Left renal cortex interstitium (tissue), 4 donors: ENCODE measurements at regions not wholly inside any gene's neighbourhood (a gene's known extent, or its start where the extent isn't known, plus 50 kb on each side); places are given as distances from the start of the nearest gene placed in this dataset.

Experiments
- DNase-seq, 4 donors: peaks; one replicate each; pipeline ENCODE4 v3.0.0-alpha.2; 2013; ENCODE audit warnings: low read depth in 4 of 4, low spot score in 2 of 4, missing footprints in 1 of 4

DNA sequence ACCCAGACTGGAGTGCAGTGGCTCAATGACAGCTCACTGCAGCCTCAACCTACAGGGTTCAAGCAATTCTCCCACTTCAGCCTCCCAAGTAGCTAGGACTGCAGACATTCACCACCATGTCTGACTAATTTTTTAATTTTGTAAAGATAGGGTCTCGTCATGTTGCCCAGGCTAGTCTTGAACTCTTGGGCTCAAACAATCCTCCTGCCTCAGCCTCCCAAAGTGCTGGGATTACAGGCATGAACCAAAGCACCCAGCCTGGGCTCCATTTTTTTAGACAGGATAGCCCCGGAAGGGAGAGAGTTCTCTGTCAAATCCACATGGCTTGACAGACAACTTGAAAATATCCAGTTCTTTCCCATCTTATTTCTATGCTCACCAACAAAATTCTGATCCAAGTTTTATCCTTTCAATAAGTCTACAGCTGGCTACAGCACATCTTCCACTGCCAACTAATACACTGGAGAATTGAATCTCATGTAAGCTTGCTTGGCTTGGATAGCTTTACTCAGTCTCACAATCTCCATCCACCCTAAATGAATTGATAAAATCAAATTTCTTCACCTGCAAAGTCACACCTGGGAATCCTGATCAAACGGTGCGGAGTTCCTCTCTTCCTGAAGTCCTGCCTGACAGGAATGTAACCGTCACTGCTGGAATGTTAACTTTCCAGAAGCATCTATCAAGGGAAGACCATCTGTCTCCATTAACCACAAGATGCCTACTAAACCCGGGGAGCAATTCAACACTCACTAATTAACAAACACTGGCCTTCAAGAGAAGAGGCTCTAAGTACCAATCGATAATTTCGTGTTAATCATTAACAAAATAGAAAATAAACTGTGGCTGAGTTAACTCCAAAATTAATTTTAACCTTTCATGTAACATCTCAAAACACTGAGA, 239.7 kb upstream of the MKLN1 start:
- DNase-seq: no peak

DNA sequence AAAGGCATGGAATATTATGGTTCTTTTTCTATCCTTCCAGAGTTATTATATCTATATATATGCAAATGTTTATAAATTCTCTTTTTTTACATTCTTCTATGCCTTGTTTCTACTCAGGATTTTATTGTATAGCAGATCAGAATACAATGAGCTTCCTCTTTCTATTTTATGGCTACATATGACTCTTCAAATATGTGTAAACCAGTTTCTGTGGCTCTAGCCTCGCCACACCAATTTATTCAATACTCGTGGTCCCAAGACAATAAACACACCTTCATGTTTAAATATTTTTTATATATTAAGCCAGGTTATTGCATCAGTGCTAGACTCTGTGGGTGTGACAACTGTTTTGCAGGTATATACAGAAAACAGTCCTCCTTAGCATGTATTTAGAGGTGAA, 237.5 kb upstream of the MKLN1 start:
- no peak for DNase-seq

DNA sequence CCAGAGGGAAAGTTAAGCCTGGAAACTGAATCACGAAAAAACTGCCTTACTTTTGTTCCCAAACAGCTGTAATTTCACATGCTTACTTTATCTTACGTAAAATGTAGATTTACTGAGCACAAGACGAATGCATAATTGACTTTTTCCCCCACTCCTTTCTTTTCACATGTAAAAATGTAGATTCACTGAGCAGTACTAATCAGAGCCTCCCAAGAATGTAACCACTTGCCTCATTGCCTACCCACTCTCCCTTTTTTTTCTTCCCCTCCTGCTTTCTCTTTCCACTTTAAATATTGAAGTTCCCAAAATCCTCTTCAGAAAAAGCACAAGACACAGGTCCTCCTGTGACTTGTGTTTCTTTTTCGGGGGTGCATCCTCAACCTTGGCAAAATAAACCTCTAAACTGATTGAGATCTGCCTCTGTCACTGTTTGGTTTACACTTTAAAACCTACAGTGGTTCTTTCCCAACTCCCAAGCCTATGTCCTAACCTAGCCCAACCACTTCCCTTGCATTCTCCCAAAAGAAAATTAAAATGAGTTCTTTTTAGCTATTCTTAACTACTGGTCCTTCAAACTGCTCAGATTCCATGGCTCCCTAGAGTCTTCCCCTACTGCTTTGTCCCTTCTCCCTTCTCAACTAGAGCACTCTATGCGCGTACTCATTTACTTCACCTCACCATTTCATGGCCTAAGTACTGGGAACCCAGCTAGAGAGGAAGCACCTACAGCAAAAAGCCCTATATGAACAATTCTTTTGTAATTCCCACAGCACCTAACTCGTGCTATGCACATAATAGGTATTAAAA, 236.6 kb upstream of the MKLN1 start:
- no peak for DNase-seq

DNA sequence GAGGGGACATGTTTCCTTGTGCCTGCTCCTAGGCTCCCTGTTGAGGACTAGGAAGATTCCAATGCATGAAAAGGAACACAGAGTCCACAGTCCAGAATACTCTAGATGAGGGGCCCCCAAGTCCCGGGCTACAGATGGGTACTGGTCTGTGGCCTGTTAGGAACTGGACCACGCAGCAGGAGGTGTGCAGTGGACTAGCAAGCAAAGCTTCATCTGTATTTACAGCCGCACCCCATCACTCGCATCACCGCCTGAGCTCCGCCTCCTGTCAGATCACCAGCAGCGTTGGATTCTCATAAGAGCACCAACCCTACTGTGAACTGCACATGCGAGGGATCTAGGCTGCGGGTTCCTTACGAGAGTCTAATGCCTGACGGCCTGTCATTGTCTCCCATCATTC, 233.0 kb upstream of the MKLN1 start:
- no peak for DNase-seq

DNA sequence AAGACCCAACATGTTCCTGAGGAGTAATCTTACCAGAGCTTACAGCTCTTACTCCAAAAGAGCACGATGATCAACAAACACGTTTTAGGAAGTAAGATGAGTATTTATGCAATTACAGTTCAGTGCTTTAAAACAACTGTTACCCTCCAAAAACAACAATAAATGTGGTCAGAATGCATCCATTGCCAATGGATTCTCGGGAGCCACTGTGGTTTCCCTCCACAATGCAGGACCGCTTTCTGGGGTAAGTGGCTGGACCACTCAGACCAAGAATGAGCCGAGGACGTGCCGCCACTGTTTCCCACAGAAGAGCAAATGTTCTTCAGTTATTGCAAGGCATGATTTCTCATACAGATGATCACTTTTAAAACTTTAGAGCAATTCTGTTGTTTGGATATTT, 232.3 kb upstream of the MKLN1 start:
- DNase-seq: no peak

DNA sequence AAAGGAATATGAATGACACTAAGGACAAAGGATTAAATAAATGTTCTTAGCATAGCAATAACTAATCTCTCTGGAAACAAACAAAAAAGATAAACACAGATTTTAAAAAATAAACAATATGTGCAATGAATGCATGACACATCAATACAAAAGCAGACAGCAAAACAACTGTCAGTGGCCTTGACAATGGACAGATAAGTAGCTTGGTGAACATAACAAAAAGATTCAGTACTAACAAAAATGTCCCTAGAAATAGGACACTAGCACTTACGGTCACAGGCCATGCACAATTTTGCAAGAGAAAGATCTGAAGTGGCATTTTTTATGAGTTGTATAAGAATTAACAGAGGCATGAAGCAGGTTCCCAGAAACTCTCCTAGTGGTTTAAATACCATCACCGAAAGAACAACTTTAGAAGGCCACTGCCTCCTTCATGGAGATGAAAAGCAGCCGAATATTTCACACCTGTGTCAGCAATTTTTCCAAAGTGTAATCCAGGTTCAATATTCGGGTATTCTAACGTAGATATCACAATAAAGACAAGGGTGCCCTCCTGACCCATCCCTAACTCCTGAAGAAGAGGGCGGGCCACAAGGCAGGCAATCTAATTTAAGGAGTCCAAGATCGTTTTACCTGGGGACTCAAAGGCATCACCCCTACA, 231.3 kb upstream of the MKLN1 start:
- DNase-seq: no peak

DNA sequence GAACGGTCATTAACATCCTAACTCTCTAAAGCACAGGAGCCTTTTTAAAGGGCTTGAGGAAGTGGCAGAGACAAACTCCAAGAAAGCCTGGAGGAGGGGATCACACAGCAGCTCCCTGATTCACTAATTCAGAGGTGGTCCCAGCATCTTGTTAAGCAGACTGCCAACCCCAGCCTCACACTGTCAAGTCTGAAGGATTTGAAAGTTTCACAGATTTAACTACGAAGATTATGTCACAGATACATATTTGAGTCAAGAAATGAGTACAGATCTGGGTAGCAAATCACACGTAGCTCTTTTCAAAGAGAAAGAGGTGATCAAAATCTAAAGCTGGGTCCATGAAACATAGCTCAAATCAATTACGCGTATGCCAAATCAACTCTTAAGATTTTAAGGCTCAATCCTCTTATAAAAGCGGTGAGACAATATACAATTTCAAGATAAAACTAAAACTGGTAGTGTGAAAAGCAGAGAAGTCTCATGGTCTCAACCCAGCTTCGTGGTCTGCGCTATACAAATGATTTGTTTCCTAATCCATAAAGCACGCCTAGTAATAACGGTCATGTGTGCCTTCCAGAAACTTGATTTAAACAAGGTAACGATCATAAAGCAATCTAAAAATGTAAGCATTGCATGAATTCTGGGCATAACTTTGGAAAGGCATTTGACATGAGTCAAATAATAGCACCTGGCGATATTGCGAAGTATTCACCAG, 229.9 kb upstream of the MKLN1 start:
- no peak for DNase-seq

DNA sequence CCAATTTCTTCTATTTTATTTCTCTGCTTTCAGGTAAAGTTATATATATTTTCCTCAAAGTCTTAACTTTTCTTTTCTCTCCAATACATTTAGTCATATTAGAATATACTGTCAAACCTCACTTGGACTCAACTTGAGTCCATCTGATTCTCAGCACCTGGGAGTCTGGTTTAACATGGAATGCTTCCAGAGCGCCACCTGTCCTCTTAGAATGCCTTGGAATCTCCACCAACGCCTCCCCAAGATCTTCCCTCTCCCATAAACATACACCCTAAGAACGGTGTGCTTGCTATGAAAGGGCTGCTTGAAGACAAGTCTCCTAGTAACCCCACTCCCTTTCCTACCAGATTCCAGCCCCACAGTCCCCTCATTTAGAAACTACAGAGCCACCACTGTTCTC, 229.1 kb upstream of the MKLN1 start:
- no peak for DNase-seq

DNA sequence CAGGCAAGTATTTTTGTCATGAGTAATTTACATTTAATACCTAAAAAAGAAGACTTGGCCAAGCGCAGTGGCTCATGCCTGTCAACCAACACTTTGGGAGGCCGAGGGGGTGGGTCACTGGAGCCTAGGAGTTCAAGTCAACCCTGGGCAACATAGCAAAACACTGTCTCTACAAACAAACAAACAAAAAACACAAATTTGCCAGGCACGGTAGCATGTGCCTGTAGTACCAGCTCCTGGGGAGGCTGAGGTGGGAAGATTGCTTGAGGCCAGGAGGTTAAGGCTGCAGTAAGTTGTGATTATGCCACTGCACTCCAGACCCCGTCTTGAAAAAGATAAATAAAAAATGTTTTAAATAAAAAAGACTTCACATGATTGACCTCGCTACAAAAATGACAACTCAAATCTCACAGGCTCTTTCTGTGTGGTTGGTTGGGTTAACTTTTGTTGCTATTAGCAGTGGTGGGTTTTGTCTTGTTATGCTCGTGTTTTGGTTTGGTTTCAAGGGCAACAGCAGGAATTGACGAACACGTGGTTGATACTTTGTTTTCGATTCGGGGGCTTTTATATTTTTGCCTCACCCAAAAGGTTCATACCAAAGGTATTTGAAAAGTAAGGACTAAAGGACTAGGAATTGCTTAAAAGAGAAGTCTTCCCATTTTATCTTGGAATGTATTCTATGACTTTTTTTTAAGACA, 227.2 kb upstream of the MKLN1 start:
- no peak for DNase-seq

DNA sequence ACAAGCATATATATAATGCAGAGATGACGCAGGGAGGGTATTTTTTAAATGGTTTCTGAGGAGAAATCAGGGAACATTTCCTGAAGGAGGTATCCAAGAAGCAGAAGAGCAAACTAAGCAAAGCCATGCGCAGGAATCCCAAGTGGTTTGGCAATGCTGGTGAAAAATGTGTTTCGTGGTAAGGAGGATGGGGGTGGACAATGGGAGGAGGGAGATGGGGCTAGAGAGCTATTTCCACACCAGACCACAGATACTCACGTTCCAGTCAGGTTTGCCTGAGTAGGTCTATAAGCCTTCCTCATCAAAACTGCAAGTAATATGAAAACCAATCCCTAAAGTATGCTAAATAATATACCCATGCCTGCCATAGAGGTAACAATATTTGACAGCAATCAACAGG, 223.7 kb upstream of the MKLN1 start:
- DNase-seq: no peak

DNA sequence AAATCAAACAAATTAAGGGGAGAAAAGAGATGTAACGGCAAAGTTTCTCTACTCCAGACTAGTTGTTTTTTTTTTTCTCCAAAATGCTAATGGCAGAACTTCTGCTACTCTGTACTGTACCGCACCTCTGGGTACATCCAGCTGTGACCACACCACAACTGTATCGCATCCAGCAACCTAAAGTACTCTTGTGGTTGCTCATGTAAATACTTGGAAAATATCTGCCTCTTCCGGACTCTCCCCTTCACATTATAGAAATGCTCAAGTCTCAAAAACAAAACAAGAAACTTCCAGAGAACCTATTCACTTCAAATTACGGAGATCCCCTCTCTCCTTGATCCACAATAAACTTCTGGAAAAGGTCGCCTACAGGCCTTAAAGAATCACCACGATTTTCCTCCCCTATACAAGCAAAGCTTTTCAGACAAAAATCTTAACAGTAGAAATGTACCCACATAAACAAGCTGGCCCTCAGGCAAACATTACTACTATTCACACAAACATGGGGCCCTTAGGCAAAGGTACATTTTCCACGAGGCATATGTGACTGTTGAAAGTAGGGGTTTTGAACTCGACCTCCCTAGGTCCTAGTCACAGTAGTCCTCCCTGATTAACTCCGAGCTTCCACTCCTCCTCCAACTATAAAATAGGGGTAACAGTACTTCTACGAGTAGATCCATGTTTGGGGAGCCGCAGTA, 222.9 kb upstream of the MKLN1 start:
- no peak for DNase-seq

DNA sequence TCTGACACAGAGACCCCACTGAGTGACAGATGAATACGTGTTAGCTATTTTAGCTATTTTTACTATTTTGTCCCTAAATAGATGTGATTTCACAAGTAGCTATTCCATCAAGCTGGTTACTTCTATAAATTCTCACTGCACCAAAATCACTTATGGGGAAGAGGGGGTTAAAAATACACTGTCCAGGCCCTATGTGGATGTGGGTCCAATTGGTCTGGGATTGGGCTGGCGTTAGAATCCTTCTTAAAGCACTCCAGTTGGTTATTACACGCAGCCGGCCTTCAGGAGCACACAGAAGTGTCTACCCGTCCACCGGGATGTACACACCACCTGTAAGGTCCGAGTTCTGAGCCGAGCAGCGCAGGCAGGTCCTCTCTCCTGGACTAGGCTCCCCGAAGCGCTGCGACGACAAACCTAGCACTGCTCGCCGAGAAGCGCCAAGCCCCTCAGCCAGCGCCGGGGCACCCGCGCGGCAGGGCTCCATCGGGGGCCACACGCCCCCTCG, 222.3 kb upstream of the MKLN1 start:
- DNase-seq: no peak

DNA sequence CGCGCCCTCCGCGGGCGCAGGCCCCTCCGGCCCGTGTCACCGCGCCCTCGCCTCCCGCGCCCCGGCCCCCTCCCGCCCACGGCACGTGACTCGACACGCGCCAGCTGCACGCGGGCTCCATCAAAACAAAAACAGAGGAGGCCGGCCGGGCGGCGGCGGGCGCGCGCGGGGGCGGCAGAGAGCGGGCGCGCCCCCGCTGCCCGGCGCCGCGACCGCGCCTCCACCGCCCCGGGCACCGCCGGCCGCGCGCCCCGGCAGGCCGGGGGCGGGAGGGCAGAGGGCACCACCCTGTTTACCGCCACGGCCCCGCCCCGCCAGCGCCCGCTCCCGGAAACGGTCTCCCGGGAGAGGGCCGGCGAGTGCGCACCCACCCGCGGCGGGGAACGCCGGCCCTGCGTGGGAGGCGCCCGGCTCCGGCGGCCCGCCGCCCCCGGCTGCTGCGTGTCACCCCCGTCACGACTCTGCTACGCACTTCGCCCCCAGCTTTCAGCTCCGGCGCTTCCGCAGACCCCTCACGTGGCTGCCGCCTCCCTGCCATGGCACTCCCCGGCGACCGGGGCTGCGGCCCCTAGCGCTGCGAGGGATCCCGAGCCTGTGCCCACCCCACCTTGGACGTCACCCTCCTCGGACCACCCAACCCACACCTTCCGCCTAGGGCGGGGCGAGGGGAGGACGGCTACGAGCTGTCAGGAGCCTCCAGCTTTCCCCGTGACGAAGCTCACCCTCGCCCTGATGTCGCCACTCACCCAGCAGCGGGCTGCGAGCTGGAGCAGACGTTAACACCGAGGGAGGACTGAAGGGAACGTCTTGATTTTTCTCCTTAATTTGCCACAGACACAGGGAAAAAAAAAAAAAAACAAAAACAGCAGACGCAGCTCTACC, 221.6 kb upstream of the MKLN1 start:
- DNase-seq: no peak

DNA sequence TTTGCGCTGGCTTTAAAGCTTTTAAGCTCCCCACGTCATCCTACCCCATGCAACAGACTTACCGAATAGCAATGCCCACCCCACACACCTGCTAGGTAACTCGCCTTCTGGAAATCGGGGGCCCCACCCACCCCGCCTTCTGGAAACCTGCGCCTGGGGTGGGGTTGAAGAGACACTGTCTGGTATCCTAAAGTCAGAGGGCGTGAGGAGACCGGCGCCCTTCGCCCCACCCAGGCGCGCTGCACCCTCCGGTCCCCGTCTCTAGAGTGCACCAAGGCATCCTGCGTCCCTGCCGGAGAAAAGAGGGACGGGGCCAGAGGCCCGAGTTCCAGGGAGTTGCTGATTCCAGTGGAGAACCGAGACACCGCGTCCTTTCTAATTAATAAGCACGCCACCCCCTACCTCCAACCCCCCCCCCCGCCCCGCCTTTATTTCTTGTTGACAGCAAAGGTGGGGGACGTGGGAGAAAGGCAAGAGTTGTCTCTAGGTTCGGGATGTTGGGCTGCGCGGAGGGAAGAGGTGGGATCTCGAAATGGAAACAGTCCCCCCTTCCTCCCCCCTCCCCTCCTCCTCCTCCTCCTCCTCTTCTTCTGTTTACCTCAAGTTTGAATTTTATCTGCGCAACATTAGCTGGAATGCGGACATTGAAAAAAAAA, 220.9 kb upstream of the MKLN1 start:
- no peak for DNase-seq

DNA sequence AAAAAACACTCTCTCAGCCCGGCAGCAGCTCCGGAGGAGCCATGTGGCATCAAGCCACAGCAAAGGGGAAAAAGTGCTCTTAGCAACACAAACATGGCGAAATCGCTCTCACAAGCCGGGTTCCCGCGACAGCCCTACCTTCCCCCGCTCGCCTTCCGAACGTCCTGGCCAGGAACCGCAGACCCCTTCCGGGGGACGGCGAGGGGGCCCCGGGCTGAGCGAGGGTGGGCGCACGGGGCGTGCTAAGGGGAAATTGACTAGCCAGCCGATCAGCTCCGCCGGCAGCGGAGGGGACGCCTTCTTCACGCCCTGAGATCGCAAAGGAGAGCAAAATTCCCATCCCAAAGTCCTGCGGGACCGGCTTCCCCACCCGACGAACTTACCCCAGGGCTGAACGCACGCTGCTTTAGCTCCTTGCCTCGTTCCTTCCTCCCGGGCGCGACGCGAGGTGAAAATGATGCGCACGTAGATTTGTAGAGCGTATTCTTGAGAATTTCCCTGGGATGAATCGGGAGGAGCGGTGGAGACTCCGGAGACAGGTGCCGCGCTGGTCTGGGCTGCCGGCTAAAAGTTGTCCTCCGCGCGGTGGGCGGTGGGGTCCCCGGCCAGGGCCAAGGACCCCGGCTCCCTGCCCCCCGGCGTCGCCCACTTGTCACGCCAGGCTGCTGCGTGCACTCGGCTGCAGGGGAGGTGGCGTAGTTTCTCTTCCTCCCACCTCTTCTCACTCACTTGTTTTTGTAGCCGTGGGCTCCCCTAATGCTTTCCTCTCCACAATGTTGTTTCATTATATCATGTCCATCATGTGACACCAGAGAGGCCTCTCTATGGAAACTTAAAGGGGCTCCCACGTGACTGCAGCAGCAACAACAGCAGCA, 220.1 kb upstream of the MKLN1 start:
- no peak for DNase-seq

DNA sequence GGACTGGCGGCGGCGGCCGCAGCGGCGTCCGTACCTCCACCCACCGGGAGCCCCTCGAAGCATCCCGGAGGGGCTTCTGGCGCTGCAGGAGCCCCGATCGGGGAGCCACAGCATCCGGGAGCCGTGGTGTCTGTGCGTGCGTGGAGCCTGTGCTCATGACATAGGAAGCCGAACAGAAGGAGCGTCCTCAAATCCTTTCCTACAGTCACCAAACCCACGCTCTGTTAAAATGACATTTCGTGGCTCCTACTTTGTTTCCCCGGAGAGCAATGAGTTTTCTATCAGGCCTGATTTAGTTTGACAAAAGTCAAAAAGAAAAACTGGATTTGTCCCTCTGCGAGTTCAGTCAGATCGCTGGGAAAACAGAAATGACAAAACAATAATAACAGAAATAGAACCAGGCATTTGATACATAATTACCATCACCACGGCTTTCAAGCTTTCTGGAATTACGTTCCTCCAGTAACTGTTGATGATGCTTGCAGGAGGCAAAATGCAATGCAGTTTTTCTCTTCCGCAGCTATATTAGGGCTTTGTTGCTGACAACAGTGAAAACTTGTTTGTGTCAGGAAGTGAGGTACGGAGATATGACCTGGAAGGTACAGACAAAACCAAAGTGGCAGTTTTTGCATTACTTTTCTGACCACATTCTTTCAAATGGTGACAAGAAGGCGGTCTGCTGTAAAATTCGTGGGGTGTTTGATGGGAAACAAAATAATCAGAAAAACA, 219.3 kb upstream of the MKLN1 start:
- no peak for DNase-seq
